ENCODE measurements at regions not wholly inside any gene's neighbourhood (a gene's known extent, or its start where the extent isn't known, plus 50 kb on each side); places are given as distances from the start of the nearest gene placed in this dataset.

GRCh38 chr10:5588603-5589002 is 63.8 kb downstream of the CALML3 start:
- Mint-ChIP-seq H3K4me1 (peaks cover 53 to 65% of the 10 kb centered on the region in 2 experiments), H3K36me3 (ENCODE audit: insufficient read depth in 1 of 3, low read depth in 3 of 3) (no peaks in the 10 kb centered on the region; a peak in 1 of 7 replicates), H3K27ac (no peak overlapping the region; a peak in 2 of 7 replicates), H3K4me3 (no peak overlapping the region), H3K9me3 (no peaks in the 10 kb centered on the region; a peak in 2 of 5 replicates), H3K27me3 (ENCODE audit: low read depth) (peaks cover 5% of the 10 kb centered on the region)
- peaks cover 3% of the 10 kb centered on the region; the same call in 1 of the 2 replicates for H3K4me1 ChIP-seq (ENCODE audit: insufficient read depth, low read length)
- no peak overlapping the region for H2BK5ac ChIP-seq (ENCODE audit: insufficient read length, low read length)
- no peak overlapping the region for H2BK20ac ChIP-seq (ENCODE audit: low read depth, low read length, poor library complexity, severe bottlenecking)
- H3K4ac ChIP-seq (ENCODE audit: low read depth, low read length), result no peak overlapping the region
- H3K27ac ChIP-seq (ENCODE audit: insufficient read length, low read depth, low read length), result no peak overlapping the region
- no peak overlapping the region for H3K18ac ChIP-seq (ENCODE audit: insufficient read length, low read depth, low read length)
- no peak overlapping the region for H4K5ac ChIP-seq (ENCODE audit: insufficient read length, low read depth, low read length)
- H3K79me1 ChIP-seq (ENCODE audit: insufficient read depth, low read depth, low read length, poor library complexity, severe bottlenecking), result no peaks in the 10 kb centered on the region
- no peak overlapping the region for H4K91ac ChIP-seq (ENCODE audit: insufficient read length, low read depth, low read length)
- H3K9ac ChIP-seq (ENCODE audit: extremely low read depth, insufficient read length, low read length), result no peak overlapping the region
- H2BK120ac ChIP-seq (ENCODE audit: low read depth, low read length, poor library complexity, severe bottlenecking), result no peak overlapping the region
- TF ChIP-seq, protein P1, sequence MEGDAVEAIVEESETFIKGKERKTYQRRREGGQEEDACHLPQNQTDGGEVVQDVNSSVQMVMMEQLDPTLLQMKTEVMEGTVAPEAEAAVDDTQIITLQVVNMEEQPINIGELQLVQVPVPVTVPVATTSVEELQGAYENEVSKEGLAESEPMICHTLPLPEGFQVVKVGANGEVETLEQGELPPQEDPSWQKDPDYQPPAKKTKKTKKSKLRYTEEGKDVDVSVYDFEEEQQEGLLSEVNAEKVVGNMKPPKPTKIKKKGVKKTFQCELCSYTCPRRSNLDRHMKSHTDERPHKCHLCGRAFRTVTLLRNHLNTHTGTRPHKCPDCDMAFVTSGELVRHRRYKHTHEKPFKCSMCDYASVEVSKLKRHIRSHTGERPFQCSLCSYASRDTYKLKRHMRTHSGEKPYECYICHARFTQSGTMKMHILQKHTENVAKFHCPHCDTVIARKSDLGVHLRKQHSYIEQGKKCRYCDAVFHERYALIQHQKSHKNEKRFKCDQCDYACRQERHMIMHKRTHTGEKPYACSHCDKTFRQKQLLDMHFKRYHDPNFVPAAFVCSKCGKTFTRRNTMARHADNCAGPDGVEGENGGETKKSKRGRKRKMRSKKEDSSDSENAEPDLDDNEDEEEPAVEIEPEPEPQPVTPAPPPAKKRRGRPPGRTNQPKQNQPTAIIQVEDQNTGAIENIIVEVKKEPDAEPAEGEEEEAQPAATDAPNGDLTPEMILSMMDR (conservative IDR thresholded peaks at IDR 0.05), result no peak
- DNase-seq, result no peak
- WGBS (ENCODE audit: extremely low coverage, insufficient read length, low lambda C conversion rate), result no CpG with 5 or more reads among the region's 5 CpGs
- no peak overlapping the region for H3K56ac ChIP-seq (ENCODE audit: insufficient read length, low read depth, low read length)
- no peaks in the 10 kb centered on the region for H3K27me3 ChIP-seq (ENCODE audit: insufficient read depth, low read length)
- H3K14ac ChIP-seq (ENCODE audit: insufficient read depth, low read length), result no peak overlapping the region
- H2BK12ac ChIP-seq (ENCODE audit: insufficient read length, low read depth, low read length), result no peak overlapping the region
- no peak overlapping the region for H2AFZ ChIP-seq (ENCODE audit: low read length)
- no peaks in the 10 kb centered on the region for H3K9me3 ChIP-seq (ENCODE audit: control insufficient read depth, low read depth, low read length)
- H3K4me2 ChIP-seq (ENCODE audit: insufficient read depth, insufficient read length, low read length), result no peak overlapping the region
- H4K8ac ChIP-seq (replicated peaks; ENCODE audit: insufficient read length, low read depth, low read length), result no peak overlapping the region
- no peaks in the 10 kb centered on the region for H4K20me1 ChIP-seq (ENCODE audit: control insufficient read depth, insufficient read depth, insufficient read length)
- H2AK5ac ChIP-seq (ENCODE audit: insufficient read length, low read length), result no peak overlapping the region
- no peaks in the 10 kb centered on the region for H3K79me2 ChIP-seq (ENCODE audit: insufficient read depth, low read length)
- H3K23ac ChIP-seq (ENCODE audit: insufficient read length, low read depth, low read length), result no peak overlapping the region
- no peak overlapping the region for H3T11ph ChIP-seq (ENCODE audit: low read length)
- no peaks in the 10 kb centered on the region for H3K23me2 ChIP-seq (ENCODE audit: insufficient read length, low read depth, low read length, poor library complexity, severe bottlenecking)
- H2BK15ac ChIP-seq (ENCODE audit: low read depth, low read length), result no peak overlapping the region
